Kidney (tissue), 13 donors: ENCODE measurements at regions not wholly inside any gene's neighbourhood (a gene's known extent, or its start where the extent isn't known, plus 50 kb on each side); places are given as distances from the start of the nearest gene placed in this dataset.

Source experiments
- DNase-seq, 5 donors: peaks; one replicate each; pipeline ENCODE4 v3.0.0-alpha.2; 2013 to 2020
- FAIRE-seq: peaks from 2 replicates; lab custom pipeline; 2012; peaks lifted over from hg19 to GRCh38; lab: Jason Lieb, UNC
- H3K27ac ChIP-seq, 2 donors: one replicate each; pipeline ENCODE4 v1.7.0; 2013; ENCODE audit warnings: low read depth in 2 of 2, low read length in 2 of 2, inconsistent platforms in 1 of 2
- H3K27me3 ChIP-seq: one replicate; pipeline ENCODE4 v1.7.1; 2013; ENCODE audit warnings: low read length, inconsistent platforms; ENCODE audit not compliant: control insufficient read depth, insufficient read depth
- H3K36me3 ChIP-seq, 3 donors: one replicate each; pipeline versions ENCODE4 v1.7.0 to v1.7.1; 2013; ENCODE audit warnings: low read length in 3 of 3, control low read depth in 1 of 3, inconsistent platforms in 1 of 3; ENCODE audit not compliant: insufficient read depth in 3 of 3, control insufficient read depth in 2 of 3
- H3K4me1 ChIP-seq, 3 donors: one replicate each; pipeline versions ENCODE4 v1.7.0 to v1.7.1; 2013; ENCODE audit warnings: low read length in 3 of 3, inconsistent platforms in 1 of 3, low read depth in 1 of 3; ENCODE audit not compliant: control insufficient read depth in 2 of 3, insufficient read depth in 2 of 3
- H3K4me3 ChIP-seq, 3 donors: one replicate each; pipeline versions ENCODE4 v1.7.0 to v1.8.1; 2013; ENCODE audit warnings: low read length in 3 of 3, control low read depth in 1 of 3, inconsistent platforms in 1 of 3
- H3K9ac ChIP-seq, 3 donors: one replicate each; pipeline versions ENCODE4 v1.7.0 to v1.7.1; 2013; ENCODE audit warnings: low read length in 3 of 3, control low read depth in 1 of 3, inconsistent platforms in 1 of 3
- H3K9me3 ChIP-seq, 3 donors: one replicate each; pipeline versions ENCODE4 v1.7.0 to v1.7.1; 2013; ENCODE audit warnings: low read length in 3 of 3, control low read depth in 1 of 3, inconsistent platforms in 1 of 3; ENCODE audit not compliant: control insufficient read depth in 2 of 3, insufficient read depth in 1 of 3
- intact Hi-C: fragments of 100-400 bp; cut with DNase I; formaldehyde crosslinking; loops from one replicate; pipeline ENCODE4 v1.11.1; 2022
- TF ChIP-seq, protein P1 (sequence below): IDR thresholded peaks from 3 replicates; pipeline ENCODE4 v1.5.1; 2012; ENCODE audit warnings: mild to moderate bottlenecking, moderate library complexity, borderline replicate concordance; ENCODE audit not compliant: insufficient read depth; ENCODE audit errors: extremely low read depth
- donor health status: control.
- donor health status: control.
- donor health status: control.
- donor health status: control.
- donor health status: control.
- donor health status: DM: yes; HTN: yes; CAD: no.
- donor health status: Normal renal cell carcinoma (clear cell type).

GRCh38 chr16:63453261-63453660 is 1417.0 kb upstream of the CDH8 start:
- TF ChIP-seq, protein P1, sequence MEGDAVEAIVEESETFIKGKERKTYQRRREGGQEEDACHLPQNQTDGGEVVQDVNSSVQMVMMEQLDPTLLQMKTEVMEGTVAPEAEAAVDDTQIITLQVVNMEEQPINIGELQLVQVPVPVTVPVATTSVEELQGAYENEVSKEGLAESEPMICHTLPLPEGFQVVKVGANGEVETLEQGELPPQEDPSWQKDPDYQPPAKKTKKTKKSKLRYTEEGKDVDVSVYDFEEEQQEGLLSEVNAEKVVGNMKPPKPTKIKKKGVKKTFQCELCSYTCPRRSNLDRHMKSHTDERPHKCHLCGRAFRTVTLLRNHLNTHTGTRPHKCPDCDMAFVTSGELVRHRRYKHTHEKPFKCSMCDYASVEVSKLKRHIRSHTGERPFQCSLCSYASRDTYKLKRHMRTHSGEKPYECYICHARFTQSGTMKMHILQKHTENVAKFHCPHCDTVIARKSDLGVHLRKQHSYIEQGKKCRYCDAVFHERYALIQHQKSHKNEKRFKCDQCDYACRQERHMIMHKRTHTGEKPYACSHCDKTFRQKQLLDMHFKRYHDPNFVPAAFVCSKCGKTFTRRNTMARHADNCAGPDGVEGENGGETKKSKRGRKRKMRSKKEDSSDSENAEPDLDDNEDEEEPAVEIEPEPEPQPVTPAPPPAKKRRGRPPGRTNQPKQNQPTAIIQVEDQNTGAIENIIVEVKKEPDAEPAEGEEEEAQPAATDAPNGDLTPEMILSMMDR = no peak
- no peak for FAIRE-seq
- DNase-seq = no peak
- no peak overlapping the region for H3K9ac ChIP-seq
- no peaks in the 10 kb centered on the region for H3K36me3 ChIP-seq
- intact Hi-C loops = no loop called here
- H3K4me1 ChIP-seq = no peaks in the 10 kb centered on the region
- H3K27me3 ChIP-seq = no peaks in the 10 kb centered on the region
- no peak overlapping the region for H3K27ac ChIP-seq
- H3K9me3 ChIP-seq = no peaks in the 10 kb centered on the region
- no peak overlapping the region for H3K4me3 ChIP-seq

- DNase-seq (no peak), FAIRE-seq (no peak)
- no peaks in the 10 kb centered on the region for H3K9me3 ChIP-seq
- H3K36me3 ChIP-seq = no peaks in the 10 kb centered on the region
- no peaks in the 10 kb centered on the region for H3K27me3 ChIP-seq
- H3K4me1 ChIP-seq = no peaks in the 10 kb centered on the region
- H3K4me3 ChIP-seq = no peak overlapping the region
- no peak overlapping the region for H3K9ac ChIP-seq
- intact Hi-C loops = no loop called here
- TF ChIP-seq, protein P1 = no peak
- no peak overlapping the region for H3K27ac ChIP-seq
These were observed 1410.9 kb upstream of the CDH8 start for GRCh38 chr16:63447121-63447520.

DNA sequence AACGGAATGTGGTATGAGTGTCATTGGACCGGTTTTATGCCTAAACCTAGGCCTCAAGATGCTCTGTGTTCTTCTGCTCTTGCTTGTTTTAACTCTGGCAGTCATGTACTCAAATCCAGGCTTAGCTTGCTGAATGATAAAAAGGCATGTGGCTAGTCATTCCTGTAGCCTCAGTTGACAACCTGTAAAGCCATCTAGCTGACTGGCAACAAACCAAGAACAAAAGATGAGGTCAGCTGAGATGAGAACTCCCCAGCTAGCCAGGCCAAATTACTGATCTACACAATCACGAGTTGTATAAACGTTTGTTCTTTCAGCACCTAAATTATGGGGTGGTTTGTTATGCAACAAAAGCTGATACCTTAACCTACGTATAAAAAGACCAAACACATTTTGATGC is 1406.0 kb upstream of the CDH8 start:
- TF ChIP-seq, protein P1 = no peak
- Histone ChIP-seq H3K36me3 (no peaks in the 10 kb centered on the region), H3K4me3 (no peak overlapping the region), H3K9me3 (no peaks in the 10 kb centered on the region), H3K27me3 (no peaks in the 10 kb centered on the region), H3K27ac (no peak overlapping the region), H3K4me1 (no peaks in the 10 kb centered on the region), H3K9ac (no peak overlapping the region)
- FAIRE-seq (no peak), DNase-seq (no peak)
- intact Hi-C loops = no loop called here

- FAIRE-seq = no peak
These were observed 1390.1 kb upstream of the CDH8 start for GRCh38 chr16:63426275-63426870.

More at GRCh38 chr16:63426275-63426870, 1390.1 kb upstream of the CDH8 start:
- no peak overlapping the region for H3K9ac ChIP-seq
- no peaks in the 10 kb centered on the region for H3K4me1 ChIP-seq
- no peak for DNase-seq
- H3K27ac ChIP-seq = no peak overlapping the region
- H3K4me3 ChIP-seq = no peak overlapping the region
- H3K27me3 ChIP-seq = no peaks in the 10 kb centered on the region
- intact Hi-C loops = no loop called here
- H3K9me3 ChIP-seq = no peaks in the 10 kb centered on the region
- TF ChIP-seq, protein P1 = no peak
- no peaks in the 10 kb centered on the region for H3K36me3 ChIP-seq
